ENCODE measurements at regions not wholly inside any gene's neighbourhood (a gene's known extent, or its start where the extent isn't known, plus 50 kb on each side); places are given as distances from the start of the nearest gene placed in this dataset.

GRCh38 chr16:55250701-55251100 lies 73.3 kb upstream of the IRX6 start:
- no peak for TF ChIP-seq EZH2 (IDR thresholded peaks at IDR 0.05; ENCODE audit: low read length, unreplicated experiment)
- TF ChIP-seq, protein P1, sequence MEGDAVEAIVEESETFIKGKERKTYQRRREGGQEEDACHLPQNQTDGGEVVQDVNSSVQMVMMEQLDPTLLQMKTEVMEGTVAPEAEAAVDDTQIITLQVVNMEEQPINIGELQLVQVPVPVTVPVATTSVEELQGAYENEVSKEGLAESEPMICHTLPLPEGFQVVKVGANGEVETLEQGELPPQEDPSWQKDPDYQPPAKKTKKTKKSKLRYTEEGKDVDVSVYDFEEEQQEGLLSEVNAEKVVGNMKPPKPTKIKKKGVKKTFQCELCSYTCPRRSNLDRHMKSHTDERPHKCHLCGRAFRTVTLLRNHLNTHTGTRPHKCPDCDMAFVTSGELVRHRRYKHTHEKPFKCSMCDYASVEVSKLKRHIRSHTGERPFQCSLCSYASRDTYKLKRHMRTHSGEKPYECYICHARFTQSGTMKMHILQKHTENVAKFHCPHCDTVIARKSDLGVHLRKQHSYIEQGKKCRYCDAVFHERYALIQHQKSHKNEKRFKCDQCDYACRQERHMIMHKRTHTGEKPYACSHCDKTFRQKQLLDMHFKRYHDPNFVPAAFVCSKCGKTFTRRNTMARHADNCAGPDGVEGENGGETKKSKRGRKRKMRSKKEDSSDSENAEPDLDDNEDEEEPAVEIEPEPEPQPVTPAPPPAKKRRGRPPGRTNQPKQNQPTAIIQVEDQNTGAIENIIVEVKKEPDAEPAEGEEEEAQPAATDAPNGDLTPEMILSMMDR (conservative IDR thresholded peaks at IDR 0.05; ENCODE audit: low read depth, low read length), result no peak
- TF ChIP-seq EZH2phosphoT487 (IDR thresholded peaks at IDR 0.05; ENCODE audit: borderline replicate concordance, low read length), result no peak
